MCF 10A (cell line): ENCODE measurements at regions not wholly inside any gene's neighbourhood (a gene's known extent, or its start where the extent isn't known, plus 50 kb on each side); places are given as distances from the start of the nearest gene placed in this dataset.
"Not testable (repeated sequence)": the region's sequence is repeated elsewhere in the genome, so short reads cannot be mapped to it uniquely, and the experiment has no call there.

Experiments
- BruUV-seq: library from RNA; stranded (reverse); fragments of 400-500 nt; replicated peaks from 2 replicates; lab custom pipeline; 2021; lab: Mats Ljungman, UMichigan
- CTCF ChIA-PET: fragments of 300-600 bp; sonication (Branson Sonifier 250); formaldehyde crosslinking; extraction: SDS; loops from one replicate; lab custom pipeline; 2021; ENCODE audit warnings: antibody characterized with exemption, inconsistent platforms; lab: Yijun Ruan, JAX
- POLR2A ChIA-PET: fragments of 300-600, 350-650 bp; sonication (Branson Sonifier 250); formaldehyde crosslinking; extraction: SDS; loops from one replicate; lab custom pipeline; 2020; ENCODE audit warnings: antibody characterized with exemption, inconsistent platforms; lab: Yijun Ruan, JAX
- DNase-seq: peaks from one replicate; pipeline ENCODE4 v3.0.0-alpha.2; 2018; ENCODE audit not compliant: unreplicated experiment
- H3K27ac Mint-ChIP-seq: one replicate; pipeline ENCODE4 v1.8.0; 2022; ENCODE audit warnings: mild to moderate bottlenecking, low read depth, mixed read lengths; ENCODE audit not compliant: unreplicated experiment
- H3K27me3 Mint-ChIP-seq: one replicate; pipeline ENCODE4 v1.8.0; 2022; ENCODE audit warnings: mixed read lengths; ENCODE audit not compliant: insufficient read depth, unreplicated experiment
- H3K36me3 Mint-ChIP-seq: one replicate; pipeline ENCODE4 v1.8.0; 2022; ENCODE audit warnings: mild to moderate bottlenecking, moderate library complexity, mixed read lengths; ENCODE audit not compliant: insufficient read depth, unreplicated experiment
- H3K4me1 Mint-ChIP-seq: one replicate; pipeline ENCODE4 v1.8.0; 2022; ENCODE audit warnings: mixed read lengths; ENCODE audit not compliant: insufficient read depth, unreplicated experiment
- H3K4me3 Mint-ChIP-seq: one replicate; pipeline ENCODE4 v1.8.0; 2022; ENCODE audit warnings: mild to moderate bottlenecking, moderate library complexity, mixed read lengths; ENCODE audit not compliant: unreplicated experiment
- H3K9me3 Mint-ChIP-seq: one replicate; pipeline ENCODE4 v1.8.0; 2022; ENCODE audit warnings: mixed read lengths; ENCODE audit not compliant: unreplicated experiment
- intact Hi-C: fragments of 100-400 bp; cut with micrococcal nuclease; formaldehyde crosslinking; loops from 2 replicates; pipeline ENCODE4 v1.14.1; 2022
- TF ChIP-seq, protein P1 (sequence below): fragments of 200-600 bp; IDR thresholded peaks from one replicate; pipeline ENCODE4 v1.8.0; 2022; ENCODE audit warnings: antibody characterized with exemption, mild to moderate bottlenecking; ENCODE audit not compliant: unreplicated experiment

DNA sequence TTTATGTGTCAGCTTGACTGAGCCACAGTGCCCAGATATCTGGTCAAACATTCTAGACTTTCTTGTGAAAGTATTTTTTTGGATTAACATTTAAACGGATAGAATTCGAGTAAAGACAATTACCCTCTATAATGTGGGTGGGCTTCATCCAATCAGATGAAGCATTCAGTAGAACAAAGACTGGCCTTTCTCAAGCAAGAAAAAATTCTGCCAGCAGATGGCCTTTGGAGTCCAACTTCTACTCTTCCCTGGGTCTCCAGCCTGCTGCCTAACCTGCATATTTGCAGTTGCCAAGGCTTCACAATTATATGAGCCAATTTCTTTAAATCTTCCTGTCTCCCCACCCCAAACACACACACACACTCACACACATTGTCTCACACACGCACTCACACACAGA lies 86.4 kb downstream of the MED10 start:
- TF ChIP-seq, protein P1, sequence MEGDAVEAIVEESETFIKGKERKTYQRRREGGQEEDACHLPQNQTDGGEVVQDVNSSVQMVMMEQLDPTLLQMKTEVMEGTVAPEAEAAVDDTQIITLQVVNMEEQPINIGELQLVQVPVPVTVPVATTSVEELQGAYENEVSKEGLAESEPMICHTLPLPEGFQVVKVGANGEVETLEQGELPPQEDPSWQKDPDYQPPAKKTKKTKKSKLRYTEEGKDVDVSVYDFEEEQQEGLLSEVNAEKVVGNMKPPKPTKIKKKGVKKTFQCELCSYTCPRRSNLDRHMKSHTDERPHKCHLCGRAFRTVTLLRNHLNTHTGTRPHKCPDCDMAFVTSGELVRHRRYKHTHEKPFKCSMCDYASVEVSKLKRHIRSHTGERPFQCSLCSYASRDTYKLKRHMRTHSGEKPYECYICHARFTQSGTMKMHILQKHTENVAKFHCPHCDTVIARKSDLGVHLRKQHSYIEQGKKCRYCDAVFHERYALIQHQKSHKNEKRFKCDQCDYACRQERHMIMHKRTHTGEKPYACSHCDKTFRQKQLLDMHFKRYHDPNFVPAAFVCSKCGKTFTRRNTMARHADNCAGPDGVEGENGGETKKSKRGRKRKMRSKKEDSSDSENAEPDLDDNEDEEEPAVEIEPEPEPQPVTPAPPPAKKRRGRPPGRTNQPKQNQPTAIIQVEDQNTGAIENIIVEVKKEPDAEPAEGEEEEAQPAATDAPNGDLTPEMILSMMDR: peak; percentile 19
- DNase-seq: peak; percentile 26
- no peaks in the 10 kb centered on the region for H3K9me3 Mint-ChIP-seq
- no peak overlapping the region for H3K27ac Mint-ChIP-seq
- POLR2A ChIA-PET: no interaction called here
- CTCF ChIA-PET: interaction anchor here (0.6 to 1.1 kb wide), 2 partner anchors 12 to 69 kb away, joined by 3 read pairs; no protein-coding TSS in a partner anchor
- BruUV-seq: no TSS peak
- intact Hi-C loops: loop anchor here (1.0 to 5.0 kb wide), 3 partner anchors 285 to 800 kb away; no protein-coding TSS in a partner anchor
- H3K4me3 Mint-ChIP-seq: no peak overlapping the region
- H3K27me3 Mint-ChIP-seq: peaks cover 57% of the 10 kb centered on the region
- no peaks in the 10 kb centered on the region for H3K4me1 Mint-ChIP-seq
- H3K36me3 Mint-ChIP-seq: no peaks in the 10 kb centered on the region

DNA sequence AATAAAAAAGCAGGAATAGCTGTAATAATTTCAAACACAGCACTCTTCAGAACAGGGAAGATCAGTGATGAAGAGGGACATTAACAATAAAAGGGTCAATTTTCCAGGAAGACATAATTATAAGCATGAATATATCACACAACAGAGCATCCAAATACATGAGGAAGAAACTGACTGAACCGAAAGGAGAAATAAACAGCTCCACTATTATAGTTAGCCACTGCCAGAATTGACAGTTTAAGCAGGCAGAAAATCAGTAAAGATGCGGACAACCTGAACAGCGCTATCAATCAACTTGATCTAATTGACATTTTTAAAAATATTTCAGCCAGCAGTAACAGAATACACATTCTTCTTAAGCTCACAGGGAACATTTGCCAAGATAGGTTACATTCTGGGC lies 89.1 kb downstream of the MED10 start:
- no peaks in the 10 kb centered on the region for H3K36me3 Mint-ChIP-seq
- peaks cover 48% of the 10 kb centered on the region for H3K27me3 Mint-ChIP-seq
- DNase-seq: no peak
- TF ChIP-seq, protein P1: no peak
- H3K4me1 Mint-ChIP-seq: no peaks in the 10 kb centered on the region
- H3K27ac Mint-ChIP-seq: no peak overlapping the region
- POLR2A ChIA-PET: no interaction called here
- no peaks in the 10 kb centered on the region for H3K9me3 Mint-ChIP-seq
- CTCF ChIA-PET: interaction anchor here (1.1 kb wide), 1 partner anchor 798 kb away, joined by 3 read pairs; no protein-coding TSS in a partner anchor
- no TSS peak for BruUV-seq
- H3K4me3 Mint-ChIP-seq: no peak overlapping the region
- intact Hi-C loops: no loop called here

DNA sequence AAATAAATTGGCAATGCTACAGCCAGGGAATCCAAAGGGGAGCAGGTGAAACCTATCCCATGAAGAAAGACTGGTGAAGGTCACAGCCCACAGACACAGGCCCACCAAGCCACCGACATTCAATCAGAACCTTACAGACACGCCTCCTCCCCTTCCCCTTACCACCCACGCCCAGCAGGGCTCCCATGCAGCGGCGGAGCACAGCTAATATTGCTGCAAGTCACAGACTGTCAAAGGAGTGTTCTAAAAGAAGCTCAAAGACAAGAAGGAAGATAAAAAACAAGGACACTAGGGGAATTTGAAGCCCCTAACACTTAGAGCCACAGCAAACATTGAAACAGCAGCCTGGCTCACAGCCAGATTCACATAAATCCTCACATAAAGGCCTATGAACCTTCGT lies 91.2 kb downstream of the MED10 start:
- peaks cover 42% of the 10 kb centered on the region for H3K27me3 Mint-ChIP-seq
- no TSS peak for BruUV-seq
- ChIA-PET CTCF (interaction anchor here (1.1 kb wide), 1 partner anchor 8 kb away, joined by 4 read pairs; no protein-coding TSS in a partner anchor), POLR2A (no interaction called here)
- no peak for DNase-seq
- no peaks in the 10 kb centered on the region for H3K9me3 Mint-ChIP-seq
- intact Hi-C loops: no loop called here
- H3K36me3 Mint-ChIP-seq: no peaks in the 10 kb centered on the region
- H3K4me3 Mint-ChIP-seq: no peak overlapping the region
- no peak overlapping the region for H3K27ac Mint-ChIP-seq
- H3K4me1 Mint-ChIP-seq: no peaks in the 10 kb centered on the region
- TF ChIP-seq, protein P1: no peak

DNA sequence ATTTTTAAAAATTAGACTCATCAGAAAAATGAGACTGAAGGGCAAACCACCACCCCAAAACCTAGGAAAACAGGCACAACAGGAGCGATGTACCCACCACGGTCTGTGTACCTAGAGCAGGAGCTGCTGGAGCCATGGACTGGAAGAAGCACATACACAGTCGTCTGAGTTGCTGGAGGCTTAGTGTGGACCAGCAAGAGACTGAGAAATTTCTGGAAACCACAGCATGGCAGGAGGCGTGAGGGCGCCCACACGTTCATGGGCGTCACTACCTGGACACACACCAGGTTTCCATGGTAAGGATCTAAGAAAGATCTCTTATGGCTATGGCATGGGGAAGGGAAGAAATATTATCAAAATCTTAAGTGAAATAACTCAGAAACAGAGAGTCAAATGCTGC lies 91.9 kb downstream of the MED10 start:
- DNase-seq: no peak
- Mint-ChIP-seq H3K9me3 (no peaks in the 10 kb centered on the region), H3K4me3 (no peak overlapping the region), H3K27ac (no peak overlapping the region), H3K4me1 (no peaks in the 10 kb centered on the region), H3K36me3 (no peaks in the 10 kb centered on the region), H3K27me3 (peaks cover 44% of the 10 kb centered on the region)
- ChIA-PET CTCF (interaction anchor here (0.5 kb wide), 1 partner anchor 14 kb away, joined by 3 read pairs; no protein-coding TSS in a partner anchor), POLR2A (no interaction called here)
- BruUV-seq: no TSS peak
- TF ChIP-seq, protein P1: no peak
- intact Hi-C loops: no loop called here

DNA sequence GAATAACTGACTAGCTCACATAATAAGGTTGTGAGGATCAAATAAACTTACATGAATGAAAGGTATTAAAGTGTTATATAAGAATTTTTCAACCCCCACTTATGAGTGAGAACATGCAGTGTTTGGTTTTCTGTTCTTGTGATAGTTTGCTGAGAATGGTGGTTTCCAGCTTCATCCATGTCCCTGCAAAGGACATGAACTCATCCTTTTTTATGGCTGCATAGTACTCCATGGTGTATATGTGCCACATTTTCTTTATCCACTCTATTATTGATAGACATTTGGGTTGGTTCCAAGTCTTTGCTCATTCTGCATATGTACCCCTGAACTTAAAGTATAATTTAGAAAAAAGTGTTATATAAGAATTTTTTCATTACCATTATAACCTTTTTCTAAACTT lies 93.9 kb downstream of the MED10 start:
- H3K4me3 Mint-ChIP-seq, intact Hi-C loops, H3K27ac Mint-ChIP-seq, H3K4me1 Mint-ChIP-seq, H3K9me3 Mint-ChIP-seq, BruUV-seq, POLR2A ChIA-PET, DNase-seq, CTCF ChIA-PET, H3K36me3 Mint-ChIP-seq: not testable (repeated sequence)
- H3K27me3 Mint-ChIP-seq: peaks cover 44% of the 10 kb centered on the region
